Renal pelvis (tissue), 1 donor: ENCODE measurements at regions not wholly inside any gene's neighbourhood (a gene's known extent, or its start where the extent isn't known, plus 50 kb on each side); places are given as distances from the start of the nearest gene placed in this dataset.
"Not testable (repeated sequence)": the region's sequence is repeated elsewhere in the genome, so short reads cannot be mapped to it uniquely, and the experiment has no call there.

Source experiments
- DNase-seq: peaks from one replicate; pipeline ENCODE4 v3.0.0-alpha.2; 2013

DNA sequence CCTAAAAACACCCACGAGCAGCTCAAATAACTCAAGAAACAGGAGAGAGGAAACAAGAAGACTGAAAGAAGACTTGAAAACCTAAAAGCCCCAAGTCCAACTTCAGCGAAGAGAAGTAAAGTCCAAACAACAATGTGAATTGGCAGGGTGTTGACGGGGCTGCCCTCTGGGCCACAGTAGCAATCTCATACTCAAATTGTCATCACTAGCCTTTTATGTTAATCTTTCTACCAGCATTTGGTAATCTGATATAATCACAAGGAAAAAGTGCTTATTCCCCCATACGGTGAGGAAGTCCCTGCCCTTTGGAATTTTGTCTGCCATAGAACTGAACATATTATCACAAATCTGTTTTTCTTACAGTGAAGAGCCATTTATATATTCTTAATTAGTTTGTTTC lies 51.5 kb upstream of the IFNE start:
- DNase-seq, result no peak

DNA sequence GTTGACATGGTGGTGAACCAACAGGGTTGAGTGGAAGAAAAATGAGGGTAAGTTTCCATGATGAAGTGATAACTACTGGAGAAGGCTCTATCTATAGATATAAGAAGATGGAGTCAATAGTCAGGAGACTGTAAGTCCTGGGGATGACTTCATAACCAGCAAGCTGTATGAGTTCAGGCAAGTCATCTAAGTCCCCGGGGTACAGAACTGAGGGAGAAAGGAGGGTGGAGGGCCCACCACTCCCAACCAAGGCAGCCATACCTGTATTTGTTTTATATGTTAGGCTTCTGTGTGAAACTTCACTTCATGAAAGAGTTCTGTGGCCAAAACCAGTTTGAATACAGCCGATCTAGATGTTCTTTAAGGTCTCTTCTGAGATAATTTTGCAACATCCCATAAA lies 53.3 kb upstream of the IFNE start:
- DNase-seq, result no peak

DNA sequence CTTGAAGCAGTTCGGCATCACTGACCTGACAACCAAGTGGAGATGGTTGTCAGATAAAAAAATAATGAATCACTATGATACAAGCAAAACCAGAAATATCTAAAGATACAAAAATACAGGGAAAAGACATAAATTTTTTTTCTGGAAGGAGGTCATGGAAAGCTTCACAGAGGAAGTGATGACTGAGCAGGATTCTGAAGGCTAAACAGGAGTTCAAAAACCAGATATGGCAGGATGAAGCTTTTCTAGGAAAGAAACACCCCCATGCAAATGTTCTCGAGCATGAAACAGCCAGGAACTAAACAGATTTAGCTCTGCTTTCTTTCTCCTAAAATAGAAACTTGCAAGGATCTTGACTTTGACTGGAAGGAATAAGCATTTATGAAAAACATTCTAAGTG lies 60.7 kb upstream of the IFNE start:
- no peak for DNase-seq

DNA sequence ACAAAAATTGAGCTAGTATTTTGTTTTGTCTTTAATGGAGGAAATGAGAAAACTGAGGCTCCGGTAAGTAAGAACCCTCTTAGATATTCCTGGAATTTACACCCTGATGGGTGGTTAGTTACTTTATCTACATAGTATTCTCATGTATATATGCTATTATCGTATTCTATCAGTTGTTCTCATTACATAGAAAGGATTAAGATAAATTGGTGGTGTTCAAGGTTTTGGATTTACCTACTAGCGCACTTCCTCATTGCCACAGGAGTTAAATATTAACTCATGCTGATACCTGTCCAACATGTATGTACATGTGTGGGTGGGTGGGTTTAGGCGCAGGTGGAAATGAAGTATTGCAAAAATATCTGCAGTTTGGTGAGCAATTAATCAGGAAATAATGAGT lies 61.1 kb upstream of the IFNE start:
- no peak for DNase-seq

DNA sequence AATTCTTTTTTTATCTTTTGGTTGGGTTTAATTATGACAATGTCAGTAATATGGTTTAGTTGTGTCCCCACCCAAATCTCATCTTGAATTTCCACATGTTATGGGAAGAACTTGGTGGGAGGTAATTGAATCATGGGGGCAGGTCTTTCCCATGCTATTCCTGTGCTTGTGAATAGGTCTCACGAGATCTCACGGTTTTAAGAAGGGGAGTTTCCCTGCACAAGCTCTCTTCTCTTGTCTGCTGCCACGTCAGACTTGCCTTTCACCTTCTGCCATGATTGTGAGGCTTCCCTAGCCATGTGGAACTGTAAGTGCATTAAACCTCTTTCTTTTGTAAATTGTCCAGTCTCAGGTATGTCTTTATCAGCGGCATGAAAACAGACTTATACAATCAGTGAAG lies 61.7 kb upstream of the IFNE start:
- DNase-seq, result not testable (repeated sequence)

DNA sequence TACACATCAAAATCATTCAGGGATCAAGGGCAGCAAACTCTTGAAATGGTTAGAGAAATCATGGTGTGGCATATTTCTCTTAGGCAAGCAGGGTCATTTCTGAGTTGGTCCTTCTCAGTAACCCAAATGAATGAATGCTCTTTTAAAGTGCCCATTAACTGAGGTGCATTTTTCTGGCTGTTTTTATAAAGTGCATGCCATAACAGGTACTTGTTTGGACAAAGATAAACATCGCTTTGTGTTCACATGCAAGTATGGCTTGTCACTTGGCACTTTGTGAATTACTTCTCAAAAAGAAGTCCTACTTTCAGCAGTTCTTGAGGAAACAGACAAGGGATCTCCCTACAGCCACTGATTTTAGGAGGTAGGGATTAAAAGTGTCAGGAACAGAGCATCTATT lies 64.8 kb upstream of the IFNE start:
- no peak for DNase-seq

DNA sequence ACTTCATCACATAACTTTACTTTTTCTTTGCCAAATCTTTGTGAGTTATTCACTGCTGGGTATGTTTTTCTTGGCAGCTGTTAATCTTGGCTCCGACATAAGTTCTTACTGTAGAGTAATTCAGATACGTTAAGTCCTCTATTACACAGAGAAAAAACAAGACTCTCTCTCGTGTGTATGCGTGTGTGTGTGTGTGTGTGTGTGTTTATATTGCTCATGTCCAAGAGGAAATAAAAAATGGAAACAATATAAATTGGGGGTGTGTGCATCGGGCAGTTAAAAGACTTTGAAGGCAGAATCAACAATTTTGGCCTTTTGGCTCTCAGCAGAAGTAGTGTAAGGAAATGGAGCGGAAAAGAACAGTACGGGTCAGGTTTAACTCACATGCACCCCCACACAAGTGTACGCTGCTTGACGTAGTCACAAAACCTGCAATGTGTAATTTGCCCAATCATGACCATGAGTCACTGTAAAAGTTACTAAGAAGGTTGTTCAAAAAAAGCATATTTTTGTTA lies 67.2 kb upstream of the IFNE start:
- peak; percentile 19 for DNase-seq

DNA sequence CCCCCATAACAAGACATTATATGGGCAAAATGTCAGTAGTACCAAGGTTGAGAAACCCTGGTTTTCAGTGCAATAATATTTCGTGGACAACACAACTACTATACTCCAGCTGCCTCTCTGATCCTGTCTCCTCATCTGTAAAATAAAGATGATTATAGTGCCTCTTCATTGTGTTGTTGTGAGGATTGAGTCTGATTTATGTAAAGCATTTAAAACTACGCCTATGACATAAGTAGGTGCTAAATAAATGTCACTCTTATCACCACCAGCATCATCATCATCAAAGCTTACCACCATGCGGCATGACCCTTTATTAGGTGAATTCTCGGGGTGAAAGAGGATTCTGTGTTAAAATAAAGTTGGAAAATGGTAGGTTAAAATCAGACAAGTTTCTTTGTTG lies 67.8 kb upstream of the IFNE start:
- no peak for DNase-seq

DNA sequence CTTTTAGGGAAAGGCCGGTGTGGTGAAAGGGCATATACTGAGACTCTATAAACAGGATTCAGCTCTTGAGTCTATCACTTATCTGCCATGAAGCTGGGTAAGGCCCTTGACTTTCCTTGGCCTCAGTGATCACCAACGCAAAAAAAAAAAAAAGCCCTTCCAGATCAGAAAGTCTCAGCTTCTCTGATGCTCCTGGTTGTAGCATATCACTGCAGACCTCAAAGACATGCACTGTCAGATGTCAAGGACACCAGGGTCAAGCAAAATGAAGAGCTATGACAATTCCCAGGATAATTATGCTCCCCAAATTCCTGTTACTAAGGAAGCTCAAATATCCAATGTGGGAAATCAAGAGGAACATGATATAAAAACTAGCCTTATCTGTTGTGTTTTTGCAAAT lies 68.3 kb upstream of the IFNE start:
- no peak for DNase-seq

DNA sequence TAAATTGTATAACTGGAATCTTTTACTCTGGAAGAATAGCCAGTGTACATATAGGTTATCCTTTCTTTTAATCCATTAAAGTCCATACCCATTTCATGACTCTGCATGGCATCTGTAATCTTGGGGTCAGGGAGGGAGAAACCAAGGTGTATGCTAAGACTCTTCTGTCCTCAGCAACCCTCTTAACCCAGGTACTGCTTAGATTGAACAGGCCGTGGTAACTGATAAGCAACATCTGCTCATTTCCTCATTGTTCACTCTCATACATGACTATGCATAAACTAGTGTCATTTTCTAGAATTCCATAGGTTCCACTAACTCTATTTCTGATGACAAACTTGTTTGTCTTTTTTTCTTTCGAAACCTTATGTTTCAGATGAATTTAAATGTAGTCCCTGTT lies 69.3 kb upstream of the IFNE start:
- no peak for DNase-seq

DNA sequence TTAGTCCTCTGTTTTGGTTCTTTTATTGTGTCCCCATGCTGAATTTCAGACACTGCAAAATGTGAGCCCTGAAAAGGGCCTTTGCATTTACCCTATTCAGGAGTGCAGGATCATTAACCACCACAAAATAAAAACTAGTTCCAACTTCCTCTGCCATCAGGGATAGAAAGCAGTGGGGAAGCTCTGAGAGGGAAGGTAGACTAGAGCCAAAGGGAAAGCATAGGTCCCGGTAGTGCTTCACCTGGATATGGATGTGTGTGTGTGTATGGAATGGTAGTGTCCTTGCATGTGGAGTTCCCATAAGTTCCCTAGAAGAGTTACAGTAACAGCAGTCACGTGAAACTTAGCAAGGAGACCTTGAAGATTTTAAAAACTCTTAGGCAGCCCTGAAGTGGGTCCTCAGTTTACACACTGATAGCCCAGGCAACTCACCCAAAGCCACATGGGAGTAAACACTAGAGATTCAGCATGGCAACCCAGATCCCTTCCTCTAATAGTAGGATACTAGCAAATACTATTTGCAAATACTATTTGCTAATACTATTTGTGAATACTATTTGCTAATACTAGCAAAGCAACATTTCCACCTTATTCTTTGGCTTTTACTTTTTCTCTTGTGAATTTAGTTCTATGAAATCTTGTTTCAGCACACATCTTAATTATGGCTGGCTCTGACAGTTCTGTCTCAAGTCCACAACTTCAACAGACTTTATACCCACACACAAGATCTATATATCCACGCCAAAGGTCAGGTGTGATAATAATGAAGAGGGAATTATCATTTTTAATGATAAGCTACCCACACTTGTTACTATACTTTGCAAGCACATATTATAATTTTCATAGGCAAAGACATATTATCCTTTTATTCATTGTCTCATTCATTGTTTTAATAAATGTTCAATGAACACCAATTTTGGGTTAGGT lies 70.4 kb upstream of the IFNE start:
- DNase-seq, result no peak

DNA sequence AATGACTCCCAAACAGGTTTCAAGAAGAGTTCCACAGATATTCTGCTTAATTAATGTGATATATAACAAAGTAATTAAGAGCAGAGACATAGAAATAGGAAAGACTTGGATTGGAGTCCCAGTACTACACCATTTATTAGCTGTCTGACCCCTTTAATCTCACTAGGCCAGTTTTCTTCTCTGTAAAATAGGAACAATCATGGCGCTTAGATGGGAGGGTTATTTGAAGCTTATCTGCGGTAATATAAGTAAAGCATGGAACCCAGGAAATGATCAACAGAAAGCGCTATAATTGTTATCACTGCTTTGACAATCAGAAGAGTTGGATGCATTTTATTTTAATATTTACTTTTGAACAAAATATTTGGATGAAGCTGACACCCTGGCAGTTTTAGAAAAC lies 71.3 kb upstream of the IFNE start:
- DNase-seq, result no peak

DNA sequence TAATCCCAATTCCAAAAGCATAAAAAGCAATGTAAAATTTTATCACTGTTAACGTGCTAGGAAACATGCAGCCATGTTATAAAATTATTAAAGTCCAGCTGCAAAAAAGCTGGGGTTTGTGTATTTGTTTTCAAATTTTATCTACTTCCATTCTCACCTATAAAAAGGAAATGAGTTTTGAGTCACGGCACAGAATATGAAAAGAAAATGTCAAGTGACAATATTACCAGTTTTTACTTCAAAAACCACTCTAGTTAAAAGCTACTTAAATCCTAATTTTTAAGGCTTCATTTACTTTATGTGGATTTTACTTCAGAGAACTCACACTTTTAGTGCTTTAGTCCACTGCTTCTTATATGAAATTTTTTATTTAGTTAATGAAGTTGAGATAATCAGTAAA lies 72.7 kb upstream of the IFNE start:
- no peak for DNase-seq

DNA sequence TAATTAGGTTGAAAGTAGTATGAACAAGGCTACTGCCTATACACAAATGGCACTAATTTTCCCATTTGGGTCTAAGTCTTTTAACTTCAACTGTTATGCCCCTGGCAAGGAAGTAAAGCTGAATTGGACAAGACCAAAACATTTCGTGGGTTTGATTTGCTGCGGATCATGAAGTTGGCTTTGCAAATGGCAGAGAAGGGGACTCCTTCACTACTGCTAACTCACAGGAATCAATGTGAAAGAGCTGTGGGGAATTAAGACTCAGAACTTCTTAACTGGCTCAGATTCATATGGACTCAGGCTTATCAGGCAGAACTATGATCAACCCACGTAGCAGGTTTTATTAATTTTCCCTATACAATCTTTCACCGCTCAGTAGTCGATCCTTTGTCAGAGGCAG lies 73.8 kb upstream of the IFNE start:
- no peak for DNase-seq

DNA sequence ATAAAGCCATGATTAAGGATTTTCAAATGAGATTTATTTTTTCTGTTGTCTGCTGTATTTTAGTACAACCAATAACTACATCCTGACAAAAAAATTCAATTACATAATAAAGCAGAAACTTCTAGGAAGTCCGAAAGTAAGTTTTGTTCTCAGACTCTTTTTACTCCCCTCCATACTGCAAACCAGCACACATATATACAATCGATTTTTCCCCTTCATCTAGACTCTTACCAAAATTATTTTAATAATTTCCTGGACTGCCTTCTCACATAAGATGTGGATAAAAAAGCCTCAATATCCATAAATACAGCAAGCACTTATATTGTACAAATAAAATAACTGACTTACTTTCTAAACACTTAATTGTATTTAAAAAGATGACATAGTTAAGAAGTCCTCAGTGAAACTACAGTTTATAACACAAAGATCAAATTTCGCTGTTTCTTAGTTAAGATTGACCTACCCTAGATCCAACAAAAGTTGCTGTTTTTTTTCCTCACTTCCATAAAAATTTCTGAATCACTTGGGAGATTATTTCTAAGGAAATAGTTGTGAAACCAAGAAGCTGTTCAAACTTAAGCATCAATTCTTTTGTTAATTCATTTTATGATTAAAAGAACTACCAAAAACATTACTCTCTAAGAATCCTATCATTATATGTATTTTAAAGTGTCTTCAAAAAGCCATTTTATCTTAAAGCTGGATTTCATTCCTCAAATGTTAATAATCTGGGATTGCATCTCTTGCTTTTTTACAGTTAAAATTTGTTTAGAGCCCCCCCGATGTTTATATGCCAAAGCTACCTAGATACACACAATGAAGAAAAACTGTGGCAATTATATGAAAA lies 74.7 kb upstream of the IFNE start:
- DNase-seq, result no peak

DNA sequence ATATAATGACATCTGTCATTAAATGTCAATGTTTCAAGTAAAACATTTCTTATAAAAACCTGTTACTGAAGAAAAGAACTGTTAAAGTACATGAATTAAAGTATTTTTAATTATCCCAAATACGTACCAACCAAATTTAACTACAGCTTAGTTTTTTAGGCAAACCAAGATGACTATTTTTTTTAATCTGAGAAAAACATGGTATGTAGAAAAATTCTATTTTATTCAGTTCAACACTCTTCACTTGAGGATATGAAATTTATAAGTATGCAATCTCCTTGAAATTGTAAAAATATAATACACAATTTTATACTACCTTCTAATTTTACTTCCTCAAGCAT lies 75.3 kb upstream of the IFNE start:
- DNase-seq, result no peak

DNA sequence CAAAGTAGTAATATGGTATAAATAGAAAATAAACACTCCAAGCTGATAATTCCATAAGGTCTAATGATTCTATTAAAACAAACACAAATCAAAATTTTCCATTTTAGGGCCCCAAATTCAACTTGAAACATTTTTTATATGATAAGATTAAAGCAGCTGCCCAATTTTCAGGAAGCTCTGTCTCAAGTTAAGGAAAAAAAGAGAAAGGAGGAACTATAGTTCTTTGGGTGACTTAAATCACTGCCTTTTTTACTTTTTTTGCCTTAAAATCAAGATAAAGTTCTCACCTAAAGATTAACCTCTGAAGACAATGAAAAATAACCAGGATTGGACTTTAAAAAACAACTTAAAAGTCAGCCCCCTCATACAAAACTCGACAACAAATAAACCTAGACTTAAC lies 76.0 kb upstream of the IFNE start:
- no peak for DNase-seq

DNA sequence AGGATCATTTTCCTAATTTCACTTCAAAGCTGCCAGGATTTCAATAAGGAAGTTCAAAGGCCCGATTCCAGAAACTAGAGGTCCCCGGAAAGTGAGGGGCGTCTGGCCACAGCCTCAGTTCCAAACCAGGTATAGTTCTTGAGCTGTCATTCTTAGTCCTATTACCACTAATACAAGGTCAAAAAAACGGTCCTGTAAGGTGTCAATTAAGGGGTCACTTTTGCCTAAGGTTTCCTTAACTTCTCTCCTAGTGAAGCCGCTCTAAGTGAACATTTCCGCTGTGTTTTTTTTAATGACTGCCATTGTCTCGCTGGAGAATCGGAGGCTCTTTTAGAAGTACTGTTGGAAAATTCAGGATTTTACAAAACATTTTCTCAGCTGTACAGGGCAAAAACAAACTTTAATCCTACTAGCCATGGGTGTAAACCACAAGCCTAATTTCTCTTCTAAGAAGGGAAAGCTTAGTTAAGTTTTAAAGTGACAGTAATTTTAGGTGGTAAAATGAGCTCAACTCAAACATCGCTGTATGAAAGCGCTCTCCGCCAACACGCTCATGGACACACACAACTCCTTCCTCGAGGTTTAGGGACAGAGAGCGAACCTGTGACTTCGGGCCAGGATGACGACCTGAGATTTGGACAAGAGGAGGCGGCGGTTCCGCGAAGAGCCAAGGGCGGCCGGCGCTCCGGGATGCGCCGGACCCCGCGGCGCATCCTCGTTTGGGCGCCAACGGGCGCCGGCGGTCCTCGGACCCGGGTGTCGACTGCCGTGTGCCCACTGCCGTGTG lies 76.7 kb upstream of the IFNE start:
- DNase-seq, result no peak

DNA sequence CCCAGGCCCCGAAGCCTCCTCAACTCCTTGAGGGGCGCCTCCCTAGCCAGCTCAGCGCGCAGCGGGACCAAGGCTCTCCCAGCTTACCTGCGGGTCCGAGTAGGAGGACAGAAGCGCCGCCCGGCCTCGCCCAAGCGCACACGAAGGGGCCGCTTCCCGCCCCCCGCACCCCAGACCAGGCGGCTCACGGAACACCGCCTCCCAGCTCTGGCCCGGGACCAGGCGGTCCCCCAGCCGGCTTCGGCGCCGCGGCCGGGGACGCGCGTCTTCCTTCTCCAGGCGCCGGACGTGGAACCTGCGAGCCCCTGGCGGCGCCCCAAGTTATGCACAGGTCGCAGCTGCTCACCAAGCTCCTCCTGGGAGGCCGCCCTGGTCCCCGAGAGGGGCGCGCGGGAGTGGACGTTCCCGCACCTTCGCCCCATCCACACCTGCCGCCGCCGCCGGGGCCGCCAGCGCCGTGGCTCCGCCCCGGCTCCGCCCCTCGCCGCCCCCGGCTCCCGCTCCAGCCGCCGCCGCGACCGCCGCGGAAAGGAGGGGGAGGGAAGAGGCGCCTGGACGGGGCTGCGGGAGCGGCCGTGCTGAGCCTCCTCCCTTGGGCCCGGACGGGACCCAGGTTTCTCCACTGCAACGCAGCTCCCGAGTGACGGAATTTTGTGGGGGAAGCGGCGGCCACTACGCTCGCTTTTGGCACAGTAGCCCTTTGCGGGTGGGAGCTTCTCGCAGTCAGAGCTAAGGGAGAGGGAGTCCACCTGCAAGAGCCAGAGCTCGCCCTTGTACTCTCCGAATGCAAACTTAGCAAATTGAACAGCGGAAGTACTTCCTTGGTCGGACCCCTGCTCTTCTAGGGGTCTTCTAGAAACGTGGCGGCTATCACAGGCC lies 77.5 kb upstream of the IFNE start:
- DNase-seq, result peak; percentile 34

DNA sequence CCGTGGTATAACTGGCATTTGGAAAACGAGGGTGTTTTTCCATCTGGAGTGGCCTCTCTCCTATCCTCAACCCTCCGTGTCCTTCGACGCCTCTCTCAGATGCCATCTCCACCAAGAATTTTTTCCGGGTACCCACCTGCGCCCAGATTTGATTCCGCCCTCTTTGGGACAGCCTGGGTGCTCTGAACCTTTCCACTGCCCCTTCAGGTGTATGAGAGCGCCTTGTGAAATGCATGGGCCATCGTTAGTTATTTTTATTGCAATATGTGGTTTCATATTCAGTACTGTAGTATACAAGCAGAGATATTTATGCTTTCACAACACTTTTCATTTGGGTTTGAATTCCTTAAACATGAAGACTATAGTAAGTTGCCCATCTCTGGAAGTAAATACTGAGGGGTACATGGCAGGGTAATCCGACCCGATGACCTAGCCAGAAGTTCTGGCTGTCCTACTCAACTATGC lies 78.2 kb upstream of the IFNE start:
- no peak for DNase-seq

DNA sequence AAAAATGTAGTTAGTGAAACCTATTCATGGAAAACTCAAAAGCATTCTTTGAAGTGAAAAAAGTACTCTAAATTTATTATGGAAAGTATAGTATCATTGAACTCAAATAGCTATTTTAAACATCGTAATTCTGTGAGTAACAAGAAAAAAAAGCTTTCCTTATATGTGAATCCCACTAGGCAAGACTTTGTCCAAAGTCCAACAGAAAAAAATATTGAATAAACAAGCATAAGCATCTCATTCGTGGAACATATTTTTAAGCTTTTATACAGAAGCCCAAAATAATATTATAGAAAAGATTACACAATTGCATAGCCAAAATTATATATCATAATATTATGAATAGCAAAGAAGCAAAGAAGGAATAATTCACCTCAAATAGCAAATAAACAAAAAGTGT lies 79.4 kb upstream of the IFNE start:
- DNase-seq, result no peak
